Stimulated activated CD8-positive, alpha-beta memory T cell treated with anti-CD3 and anti-CD28 coated beads, Interleukin-4, amount 100 ng/mL, for 24 hours (primary cell): ENCODE measurements at regions not wholly inside any gene's neighbourhood (a gene's known extent, or its start where the extent isn't known, plus 50 kb on each side); places are given as distances from the start of the nearest gene placed in this dataset.

Source experiments
- DNase-seq: peaks from one replicate; pipeline ENCODE4 v3.0.0-alpha.2; 2020; ENCODE audit warnings: low read depth

GRCh38 chr1:29478879-29479278, 242.6 kb downstream of the PTPRU start:
- DNase-seq, result no peak

- DNase-seq, result no peak
These were observed 241.9 kb downstream of the PTPRU start for GRCh38 chr1:29478151-29478791.

- DNase-seq, result no peak
These were observed 239.0 kb downstream of the PTPRU start for GRCh38 chr1:29475326-29475725.

- no peak for DNase-seq
These were observed 238.2 kb downstream of the PTPRU start for GRCh38 chr1:29474274-29475244.

- no peak for DNase-seq
These were observed 237.0 kb downstream of the PTPRU start for GRCh38 chr1:29473161-29473855.

GRCh38 chr1:29471487-29472313, 235.4 kb downstream of the PTPRU start:
- no peak for DNase-seq

- no peak for DNase-seq
These were observed 234.4 kb downstream of the PTPRU start for GRCh38 chr1:29470788-29471119.

- no peak for DNase-seq
These were observed 233.9 kb downstream of the PTPRU start for GRCh38 chr1:29470087-29470787.

- no peak for DNase-seq
These were observed 233.1 kb downstream of the PTPRU start for GRCh38 chr1:29469457-29469856.

GRCh38 chr1:29467989-29468900, 231.9 kb downstream of the PTPRU start:
- DNase-seq, result no peak

GRCh38 chr1:29466258-29466657, 229.9 kb downstream of the PTPRU start:
- DNase-seq, result no peak

- no peak for DNase-seq
These were observed 229.4 kb downstream of the PTPRU start for GRCh38 chr1:29465755-29466154.

GRCh38 chr1:29462096-29462495, 225.8 kb downstream of the PTPRU start:
- no peak for DNase-seq

- DNase-seq, result no peak
These were observed 224.9 kb downstream of the PTPRU start for GRCh38 chr1:29461115-29461739.

- DNase-seq, result no peak
These were observed 224.4 kb downstream of the PTPRU start for GRCh38 chr1:29460694-29461093.

- no peak for DNase-seq
These were observed 223.8 kb downstream of the PTPRU start for GRCh38 chr1:29460041-29460610.

GRCh38 chr1:29459620-29459945, 223.3 kb downstream of the PTPRU start:
- DNase-seq, result no peak

- DNase-seq, result no peak
These were observed 222.7 kb downstream of the PTPRU start for GRCh38 chr1:29458737-29459619.
